ENCODE measurements at regions not wholly inside any gene's neighbourhood (a gene's known extent, or its start where the extent isn't known, plus 50 kb on each side); places are given as distances from the start of the nearest gene placed in this dataset.

GRCh38 chr15:35717721-35718120, 171.8 kb upstream of the DPH6 start:
- Histone ChIP-seq H3K18ac (ENCODE audit: low read length) (no peak overlapping the region), H3K27me3 (ENCODE audit: control insufficient read depth in 3 of 3, insufficient read depth in 3 of 3, low read depth in 1 of 3, low read length in 3 of 3) (no peaks in the 10 kb centered on the region), H3K79me1 (ENCODE audit: low read depth, low read length) (no peaks in the 10 kb centered on the region), H4K91ac (ENCODE audit: low read depth, low read length, poor library complexity) (no peak overlapping the region), H3K9me3 (replicated peaks in 1 of 2; ENCODE audit: control insufficient read depth in 2 of 2, insufficient read depth in 1 of 2, low read depth in 1 of 2, low read length in 2 of 2) (no peaks in the 10 kb centered on the region), H3K4me2 (ENCODE audit: insufficient read depth, low read length, poor library complexity, severe bottlenecking) (no peak overlapping the region), H4K8ac (ENCODE audit: low read depth, low read length) (no peak overlapping the region), H3K36me3 (replicated peaks in 1 of 2; ENCODE audit: control insufficient read depth in 2 of 2, insufficient read depth in 2 of 2, low read length in 2 of 2) (no peaks in the 10 kb centered on the region), H3K23ac (ENCODE audit: low read depth, low read length, poor library complexity) (no peak overlapping the region), H2BK5ac (ENCODE audit: low read length) (no peak overlapping the region), H2BK15ac (ENCODE audit: low read length) (no peak overlapping the region), H3K27ac (replicated peaks; ENCODE audit: low read length) (no peak overlapping the region), H3K14ac (ENCODE audit: low read length) (no peak overlapping the region), H2AFZ (ENCODE audit: low read length) (no peak overlapping the region), H3K4me3 (ENCODE audit: low read length in 2 of 2) (no peak overlapping the region), H2BK120ac (ENCODE audit: low read depth, low read length) (no peak overlapping the region), H2AK5ac (ENCODE audit: low read depth, low read length) (no peak overlapping the region), H3K4me1 (ENCODE audit: control insufficient read depth in 2 of 2, insufficient read depth in 1 of 2, low read depth in 1 of 2, low read length in 2 of 2) (peaks cover 0 to 1% of the 10 kb centered on the region in 2 donors), H2BK12ac (ENCODE audit: low read length) (no peak overlapping the region), H3K9ac (ENCODE audit: low read depth, low read length, poor library complexity) (no peak overlapping the region), H3K4ac (ENCODE audit: low read length) (no peak overlapping the region)
- no peak for DNase-seq (ENCODE audit: low spot score)
- WGBS, 2 donors (ENCODE audit: extremely low coverage in 2 of 2, insufficient read length in 2 of 2, insufficient replicate concordance in 1 of 2): no CpG with 5 or more reads among the region's 4 CpGs

- Histone ChIP-seq H2AFZ (ENCODE audit: low read length) (no peak overlapping the region), H3K18ac (ENCODE audit: low read length) (no peak overlapping the region), H3K9me3 (replicated peaks in 1 of 2; ENCODE audit: control insufficient read depth in 2 of 2, insufficient read depth in 1 of 2, low read depth in 1 of 2, low read length in 2 of 2) (no peaks in the 10 kb centered on the region), H3K4me3 (ENCODE audit: low read length in 2 of 2) (no peak overlapping the region), H4K91ac (ENCODE audit: low read depth, low read length, poor library complexity) (no peak overlapping the region), H2BK12ac (ENCODE audit: low read length) (no peak overlapping the region), H2BK120ac (ENCODE audit: low read depth, low read length) (no peak overlapping the region), H3K4me1 (ENCODE audit: control insufficient read depth in 2 of 2, insufficient read depth in 1 of 2, low read depth in 1 of 2, low read length in 2 of 2) (no peaks in the 10 kb centered on the region), H3K14ac (ENCODE audit: low read length) (no peak overlapping the region), H3K9ac (ENCODE audit: low read depth, low read length, poor library complexity) (no peak overlapping the region), H3K36me3 (replicated peaks in 1 of 2; ENCODE audit: control insufficient read depth in 2 of 2, insufficient read depth in 2 of 2, low read length in 2 of 2) (no peaks in the 10 kb centered on the region), H4K8ac (ENCODE audit: low read depth, low read length) (no peak overlapping the region), H3K4me2 (ENCODE audit: insufficient read depth, low read length, poor library complexity, severe bottlenecking) (no peak overlapping the region), H3K27ac (replicated peaks; ENCODE audit: low read length) (no peak overlapping the region), H3K27me3 (ENCODE audit: control insufficient read depth in 3 of 3, insufficient read depth in 3 of 3, low read depth in 1 of 3, low read length in 3 of 3) (no peaks in the 10 kb centered on the region), H3K4ac (ENCODE audit: low read length) (no peak overlapping the region), H3K79me1 (ENCODE audit: low read depth, low read length) (no peaks in the 10 kb centered on the region), H2BK15ac (ENCODE audit: low read length) (no peak overlapping the region), H3K23ac (ENCODE audit: low read depth, low read length, poor library complexity) (no peak overlapping the region), H2AK5ac (ENCODE audit: low read depth, low read length) (no peak overlapping the region), H2BK5ac (ENCODE audit: low read length) (no peak overlapping the region)
- WGBS, 2 donors (ENCODE audit: extremely low coverage in 2 of 2, insufficient read length in 2 of 2, insufficient replicate concordance in 1 of 2): no CpG with 5 or more reads among the region's 2 CpGs
- DNase-seq (ENCODE audit: low spot score): no peak
These were observed 174.1 kb upstream of the DPH6 start for GRCh38 chr15:35720019-35720418.

GRCh38 chr15:35720984-35721383, 175.0 kb upstream of the DPH6 start:
- no peak overlapping the region for H3K9ac ChIP-seq (ENCODE audit: low read depth, low read length, poor library complexity)
- no peaks in the 10 kb centered on the region for H3K9me3 ChIP-seq (replicated peaks in 1 of 2; ENCODE audit: control insufficient read depth in 2 of 2, insufficient read depth in 1 of 2, low read depth in 1 of 2, low read length in 2 of 2)
- no peak overlapping the region for H3K18ac ChIP-seq (ENCODE audit: low read length)
- H2AK5ac ChIP-seq (ENCODE audit: low read depth, low read length): no peak overlapping the region
- H3K14ac ChIP-seq (ENCODE audit: low read length): no peak overlapping the region
- H2AFZ ChIP-seq (ENCODE audit: low read length): no peak overlapping the region
- H4K8ac ChIP-seq (ENCODE audit: low read depth, low read length): no peak overlapping the region
- H3K4ac ChIP-seq (ENCODE audit: low read length): no peak overlapping the region
- H3K36me3 ChIP-seq (replicated peaks in 1 of 2; ENCODE audit: control insufficient read depth in 2 of 2, insufficient read depth in 2 of 2, low read length in 2 of 2): no peaks in the 10 kb centered on the region
- no peak overlapping the region for H4K91ac ChIP-seq (ENCODE audit: low read depth, low read length, poor library complexity)
- no peak overlapping the region for H3K4me2 ChIP-seq (ENCODE audit: insufficient read depth, low read length, poor library complexity, severe bottlenecking)
- no peaks in the 10 kb centered on the region for H3K4me1 ChIP-seq (ENCODE audit: control insufficient read depth in 2 of 2, insufficient read depth in 1 of 2, low read depth in 1 of 2, low read length in 2 of 2)
- H3K79me1 ChIP-seq (ENCODE audit: low read depth, low read length): no peaks in the 10 kb centered on the region
- no peak for DNase-seq (ENCODE audit: low spot score)
- no peak overlapping the region for H3K4me3 ChIP-seq (ENCODE audit: low read length in 2 of 2)
- H2BK12ac ChIP-seq (ENCODE audit: low read length): no peak overlapping the region
- WGBS, 2 donors (ENCODE audit: extremely low coverage in 2 of 2, insufficient read length in 2 of 2, insufficient replicate concordance in 1 of 2): no CpG with 5 or more reads among the region's 2 CpGs
- no peaks in the 10 kb centered on the region for H3K27me3 ChIP-seq (ENCODE audit: control insufficient read depth in 3 of 3, insufficient read depth in 3 of 3, low read depth in 1 of 3, low read length in 3 of 3)
- no peak overlapping the region for H2BK5ac ChIP-seq (ENCODE audit: low read length)
- no peak overlapping the region for H3K23ac ChIP-seq (ENCODE audit: low read depth, low read length, poor library complexity)
- no peak overlapping the region for H3K27ac ChIP-seq (replicated peaks; ENCODE audit: low read length)
- H2BK15ac ChIP-seq (ENCODE audit: low read length): no peak overlapping the region
- no peak overlapping the region for H2BK120ac ChIP-seq (ENCODE audit: low read depth, low read length)

- Histone ChIP-seq H3K4ac (ENCODE audit: low read length) (no peak overlapping the region), H2BK12ac (ENCODE audit: low read length) (no peak overlapping the region), H3K4me1 (ENCODE audit: control insufficient read depth in 2 of 2, insufficient read depth in 1 of 2, low read depth in 1 of 2, low read length in 2 of 2) (no peaks in the 10 kb centered on the region), H3K4me3 (ENCODE audit: low read length in 2 of 2) (no peak overlapping the region), H3K18ac (ENCODE audit: low read length) (peak overlapping the region; percentile 7), H2AK5ac (ENCODE audit: low read depth, low read length) (no peak overlapping the region), H3K27ac (replicated peaks; ENCODE audit: low read length) (no peak overlapping the region), H3K9me3 (replicated peaks in 1 of 2; ENCODE audit: control insufficient read depth in 2 of 2, insufficient read depth in 1 of 2, low read depth in 1 of 2, low read length in 2 of 2) (no peaks in the 10 kb centered on the region), H3K27me3 (ENCODE audit: control insufficient read depth in 3 of 3, insufficient read depth in 3 of 3, low read depth in 1 of 3, low read length in 3 of 3) (no peaks in the 10 kb centered on the region), H4K8ac (ENCODE audit: low read depth, low read length) (no peak overlapping the region), H3K4me2 (ENCODE audit: insufficient read depth, low read length, poor library complexity, severe bottlenecking) (no peak overlapping the region), H3K14ac (ENCODE audit: low read length) (no peak overlapping the region), H3K9ac (ENCODE audit: low read depth, low read length, poor library complexity) (no peak overlapping the region), H2BK15ac (ENCODE audit: low read length) (no peak overlapping the region), H3K79me1 (ENCODE audit: low read depth, low read length) (no peaks in the 10 kb centered on the region), H2AFZ (ENCODE audit: low read length) (no peak overlapping the region), H3K23ac (ENCODE audit: low read depth, low read length, poor library complexity) (peak overlapping the region; percentile 29), H4K91ac (ENCODE audit: low read depth, low read length, poor library complexity) (no peak overlapping the region), H2BK120ac (ENCODE audit: low read depth, low read length) (no peak overlapping the region), H3K36me3 (replicated peaks in 1 of 2; ENCODE audit: control insufficient read depth in 2 of 2, insufficient read depth in 2 of 2, low read length in 2 of 2) (no peaks in the 10 kb centered on the region), H2BK5ac (ENCODE audit: low read length) (no peak overlapping the region)
- no CpG with 5 or more reads among the region's 4 CpGs for WGBS, 2 donors (ENCODE audit: extremely low coverage in 2 of 2, insufficient read length in 2 of 2, insufficient replicate concordance in 1 of 2)
- no peak for DNase-seq (ENCODE audit: low spot score)
These were observed 175.8 kb upstream of the DPH6 start for GRCh38 chr15:35721751-35722150.
